CD4-positive, alpha-beta T cell (primary cell): ENCODE measurements at regions not wholly inside any gene's neighbourhood (a gene's known extent, or its start where the extent isn't known, plus 50 kb on each side); places are given as distances from the start of the nearest gene placed in this dataset.
A peak's percentile ranks its signal among the peaks of the same experiment; 100 is the strongest.
"Not testable (repeated sequence)": the region's sequence is repeated elsewhere in the genome, so short reads cannot be mapped to it uniquely, and the experiment has no call there.

Source experiments
- ATAC-seq: fragments of 200-7000 bp; cut with Tn5 transposase; one replicate; pipeline ENCODE4 v1.10.0; 2022; ENCODE audit warnings: mild to moderate bottlenecking; ENCODE audit not compliant: poor library complexity
- CTCF ChIA-PET: fragments of 350-600 bp; sonication (Branson Sonifier 250); formaldehyde crosslinking; loops from one replicate; lab custom pipeline; 2021; ENCODE audit warnings: antibody characterized with exemption, inconsistent platforms; lab: Charles Lee
- POLR2A ChIA-PET: fragments of 350-600 bp; sonication (Branson Sonifier 250); formaldehyde crosslinking; loops from one replicate; lab custom pipeline; 2021; ENCODE audit warnings: antibody characterized with exemption, inconsistent platforms; lab: Charles Lee
- DNase-seq, 14 experiments: peaks; one replicate each; pipeline ENCODE4 v3.0.0-alpha.2; 2013 to 2020; ENCODE audit warnings: mixed read lengths in 2 of 14
- H3K27ac ChIP-seq, 2 donors: one replicate each; pipeline versions ENCODE4 v1.5.1 to v1.7.0; 2013; ENCODE audit warnings: low read length in 2 of 2, low read depth in 1 of 2, mild to moderate bottlenecking in 1 of 2
- H3K27me3 ChIP-seq, 2 experiments: 1 replicate in 1 of 2; 2 replicates in 1 of 2; pipeline versions ENCODE4 v1.6.1 to v1.7.0; 2013; ENCODE audit warnings: low read length in 2 of 2, control low read depth in 1 of 2, mild to moderate bottlenecking in 1 of 2, moderate library complexity in 1 of 2; ENCODE audit not compliant: insufficient read depth in 2 of 2, control insufficient read depth in 1 of 2
- H3K36me3 ChIP-seq: one replicate; pipeline ENCODE4 v1.6.1; 2013; ENCODE audit warnings: low read length, control low read depth; ENCODE audit not compliant: insufficient read depth
- H3K4me1 ChIP-seq: one replicate; pipeline ENCODE4 v1.6.1; 2013; ENCODE audit warnings: low read length, control low read depth; ENCODE audit not compliant: insufficient read depth
- H3K4me3 ChIP-seq: one replicate; pipeline ENCODE4 v1.5.1; 2013; ENCODE audit warnings: mild to moderate bottlenecking, low read length, moderate library complexity
- H3K9me3 ChIP-seq, 2 experiments: 1 replicate in 1 of 2; 2 replicates in 1 of 2; pipeline versions ENCODE4 v1.6.1 to v1.7.0; 2013; ENCODE audit warnings: low read length in 2 of 2, mild to moderate bottlenecking in 2 of 2, control low read depth in 1 of 2, moderate library complexity in 1 of 2; ENCODE audit not compliant: control insufficient read depth in 1 of 2, insufficient read depth in 1 of 2
- H3K27ac Mint-ChIP-seq: one replicate; pipeline ENCODE4 v1.8.0; 2020; ENCODE audit warnings: mixed read lengths
- H3K27me3 Mint-ChIP-seq: one replicate; pipeline ENCODE4 v1.8.0; 2021; ENCODE audit warnings: mixed read lengths
- H3K36me3 Mint-ChIP-seq: one replicate; pipeline ENCODE4 v1.8.0; 2021; ENCODE audit warnings: low read depth, mixed read lengths
- H3K4me1 Mint-ChIP-seq: one replicate; pipeline ENCODE4 v1.8.0; 2021; ENCODE audit warnings: low read depth, mixed read lengths
- H3K4me3 Mint-ChIP-seq: one replicate; pipeline ENCODE4 v1.8.0; 2020; ENCODE audit warnings: mild to moderate bottlenecking, mixed read lengths
- H3K9me3 Mint-ChIP-seq: one replicate; pipeline ENCODE4 v1.8.0; 2020; ENCODE audit warnings: mixed read lengths
- CTCF ChIP-seq: fragments of 200-600 bp; IDR thresholded peaks from one replicate; pipeline ENCODE4 v1.8.0; 2022; ENCODE audit warnings: antibody characterized with exemption, mild to moderate bottlenecking
- intact Hi-C, 2 experiments: fragments of 100-400 bp; cut with DNase I in 1 of 2; cut with micrococcal nuclease in 1 of 2; formaldehyde crosslinking; loops; one replicate each; pipeline versions ENCODE4 v1.15.1 to v1.9.0; 2023 to 2025; cut with DNase I, micrococcal nuclease

GRCh38 chr5:116953251-116953930 lies 378.8 kb upstream of the SEMA6A start:
- no peaks in the 10 kb centered on the region for H3K36me3 Mint-ChIP-seq
- DNase-seq (no peak), ATAC-seq (no peak)
- no peak overlapping the region for H3K4me3 Mint-ChIP-seq
- H3K27me3 ChIP-seq = no peaks in the 10 kb centered on the region
- H3K27ac Mint-ChIP-seq = no peak overlapping the region
- no peaks in the 10 kb centered on the region for H3K4me1 Mint-ChIP-seq
- H3K27me3 Mint-ChIP-seq = no peaks in the 10 kb centered on the region
- no peaks in the 10 kb centered on the region for H3K4me1 ChIP-seq
- no peak for TF ChIP-seq CTCF
- ChIA-PET CTCF (no interaction called here), POLR2A (no interaction called here)
- H3K36me3 ChIP-seq = no peaks in the 10 kb centered on the region
- no peak overlapping the region for H3K4me3 ChIP-seq
- intact Hi-C loops = no loop called here
- H3K27ac ChIP-seq = no peak overlapping the region
- H3K9me3 Mint-ChIP-seq = no peaks in the 10 kb centered on the region
- H3K9me3 ChIP-seq = no peaks in the 10 kb centered on the region

GRCh38 chr5:116951219-116951618 lies 376.6 kb upstream of the SEMA6A start:
- no peak for ATAC-seq
- CTCF ChIA-PET = no interaction called here
- Mint-ChIP-seq H3K27me3 (no peaks in the 10 kb centered on the region), H3K4me1 (no peaks in the 10 kb centered on the region), H3K27ac (no peak overlapping the region), H3K4me3 (no peak overlapping the region), H3K36me3 (no peaks in the 10 kb centered on the region), H3K9me3 (no peaks in the 10 kb centered on the region)
- Histone ChIP-seq H3K4me1 (peaks cover 4% of the 10 kb centered on the region), H3K9me3 (no peaks in the 10 kb centered on the region), H3K27ac (no peak overlapping the region), H3K4me3 (no peak overlapping the region), H3K27me3 (no peaks in the 10 kb centered on the region), H3K36me3 (no peaks in the 10 kb centered on the region)
- DNase-seq = no peak
- no peak for TF ChIP-seq CTCF
- intact Hi-C loops = no loop called here
- POLR2A ChIA-PET = no interaction called here

GRCh38 chr5:116947691-116948528 lies 373.3 kb upstream of the SEMA6A start:
- no peak overlapping the region for H3K4me3 ChIP-seq
- Mint-ChIP-seq H3K4me3 (no peak overlapping the region), H3K27me3 (no peaks in the 10 kb centered on the region), H3K27ac (no peak overlapping the region), H3K36me3 (no peaks in the 10 kb centered on the region), H3K4me1 (no peaks in the 10 kb centered on the region), H3K9me3 (no peaks in the 10 kb centered on the region)
- ATAC-seq (peak; percentile 63), DNase-seq (peak; percentile 1 to 57 (median 30))
- peaks cover 4% of the 10 kb centered on the region for H3K4me1 ChIP-seq
- intact Hi-C loops = loop anchor here in 1 of 2 experiments (5.0 kb wide), 1 partner anchor 811 kb away; no protein-coding TSS in a partner anchor
- H3K36me3 ChIP-seq = no peaks in the 10 kb centered on the region
- H3K27ac ChIP-seq = no peak overlapping the region
- ChIA-PET POLR2A (no interaction called here), CTCF (interaction anchor here (1.0 kb wide), 1 partner anchor 811 kb away, joined by 4 read pairs; no protein-coding TSS in a partner anchor)
- peak; percentile 24 for TF ChIP-seq CTCF
- H3K27me3 ChIP-seq = no peaks in the 10 kb centered on the region
- no peaks in the 10 kb centered on the region for H3K9me3 ChIP-seq

GRCh38 chr5:116945613-116946382 lies 371.2 kb upstream of the SEMA6A start:
- H3K27ac ChIP-seq, ATAC-seq, DNase-seq, H3K4me3 Mint-ChIP-seq, H3K27me3 ChIP-seq, POLR2A ChIA-PET, H3K36me3 ChIP-seq, H3K9me3 ChIP-seq, H3K4me1 Mint-ChIP-seq, H3K4me1 ChIP-seq, H3K4me3 ChIP-seq, H3K27ac Mint-ChIP-seq, H3K27me3 Mint-ChIP-seq, H3K9me3 Mint-ChIP-seq, CTCF ChIA-PET, H3K36me3 Mint-ChIP-seq: not testable (repeated sequence)
- intact Hi-C loops = loop anchor here in 1 of 2 experiments (5.0 kb wide), 1 partner anchor 808 kb away; no protein-coding TSS in a partner anchor
